H9 (cell line): ENCODE measurements at regions not wholly inside any gene's neighbourhood (a gene's known extent, or its start where the extent isn't known, plus 50 kb on each side); places are given as distances from the start of the nearest gene placed in this dataset.
A peak's percentile ranks its signal among the peaks of the same experiment; 100 is the strongest.

Experiments
- DNase-seq: peaks from one replicate; pipeline ENCODE4 v3.0.0-alpha.2; 2017
- H2AFZ ChIP-seq: one replicate; pipeline ENCODE4 v1.6.1; 2013; ENCODE audit warnings: mild to moderate bottlenecking, low read length, control low read depth, moderate library complexity
- H2AK5ac ChIP-seq: 2 replicates; pipeline ENCODE4 v1.6.1; 2013; ENCODE audit warnings: low read length, control low read depth, mixed read lengths; ENCODE audit not compliant: insufficient read length
- H2BK120ac ChIP-seq: one replicate; pipeline ENCODE4 v1.6.1; 2013; ENCODE audit warnings: low read depth, mild to moderate bottlenecking, low read length, control low read depth, inconsistent platforms; ENCODE audit not compliant: poor library complexity, severe bottlenecking
- H2BK12ac ChIP-seq: 2 replicates; pipeline ENCODE4 v1.6.1; 2013; ENCODE audit warnings: low read length, control low read depth, mixed read lengths, low read depth; ENCODE audit not compliant: insufficient read length
- H2BK15ac ChIP-seq: 2 replicates; pipeline ENCODE4 v1.6.1; 2013; ENCODE audit warnings: low read depth, low read length, control low read depth
- H2BK20ac ChIP-seq: one replicate; pipeline ENCODE4 v1.6.1; 2013; ENCODE audit warnings: low read depth, mild to moderate bottlenecking, low read length, control low read depth, inconsistent platforms; ENCODE audit not compliant: poor library complexity, severe bottlenecking
- H2BK5ac ChIP-seq: 2 replicates; pipeline ENCODE4 v1.6.1; 2013; ENCODE audit warnings: low read length, control low read depth, mixed read lengths; ENCODE audit not compliant: insufficient read length
- H3K14ac ChIP-seq: 2 replicates; pipeline ENCODE4 v1.6.1; 2013; ENCODE audit warnings: low read length, control low read depth; ENCODE audit not compliant: insufficient read depth
- H3K18ac ChIP-seq: 2 replicates; pipeline ENCODE4 v1.6.1; 2013; ENCODE audit warnings: low read depth, mild to moderate bottlenecking, mixed read lengths, low read length, control low read depth; ENCODE audit not compliant: insufficient read length
- H3K23ac ChIP-seq: 2 replicates; pipeline ENCODE4 v1.6.1; 2013; ENCODE audit warnings: low read length, control low read depth, mixed read lengths, low read depth; ENCODE audit not compliant: insufficient read length
- H3K23me2 ChIP-seq: 2 replicates; pipeline ENCODE4 v1.6.1; 2013; ENCODE audit warnings: low read depth, mild to moderate bottlenecking, mixed read lengths, low read length, control low read depth; ENCODE audit not compliant: insufficient read length, poor library complexity, severe bottlenecking
- H3K27ac ChIP-seq: 2 replicates; pipeline ENCODE4 v1.5.1; 2013; ENCODE audit warnings: low read length, control low read depth, mixed read lengths, low read depth; ENCODE audit not compliant: insufficient read length
- H3K27me3 ChIP-seq: 2 replicates; pipeline ENCODE4 v1.6.1; 2013; ENCODE audit warnings: low read length, control low read depth, inconsistent platforms; ENCODE audit not compliant: insufficient read depth
- H3K4ac ChIP-seq: 2 replicates; pipeline ENCODE4 v1.6.1; 2013; ENCODE audit warnings: low read depth, mild to moderate bottlenecking, control low read depth, inconsistent platforms, low read length, moderate library complexity
- H3K4me1 ChIP-seq: 2 replicates; pipeline ENCODE4 v1.6.1; 2013; ENCODE audit warnings: low read length, control low read depth, inconsistent platforms; ENCODE audit not compliant: insufficient read depth
- H3K4me2 ChIP-seq: 2 replicates; pipeline ENCODE4 v1.6.1; 2013; ENCODE audit warnings: low read length, control low read depth, mixed read lengths; ENCODE audit not compliant: insufficient read length, insufficient read depth
- H3K56ac ChIP-seq: 2 replicates; pipeline ENCODE4 v1.6.1; 2013; ENCODE audit warnings: low read depth, mild to moderate bottlenecking, mixed read lengths, low read length, control low read depth; ENCODE audit not compliant: insufficient read length
- H3K79me1 ChIP-seq: 2 replicates; pipeline ENCODE4 v1.6.1; 2013; ENCODE audit warnings: low read depth, mild to moderate bottlenecking, moderate library complexity, low read length, control low read depth, inconsistent platforms; ENCODE audit not compliant: insufficient read depth, poor library complexity, severe bottlenecking
- H3K79me2 ChIP-seq: 2 replicates; pipeline ENCODE4 v1.6.1; 2013; ENCODE audit warnings: low read length, control low read depth, inconsistent platforms; ENCODE audit not compliant: insufficient read depth
- H3K9ac ChIP-seq: 2 replicates; pipeline ENCODE4 v1.6.1; 2013; ENCODE audit warnings: low read length, control low read depth, mixed read lengths; ENCODE audit not compliant: insufficient read length; ENCODE audit errors: extremely low read depth
- H3K9me3 ChIP-seq: one replicate; pipeline ENCODE4 v1.6.1; 2013; ENCODE audit warnings: low read depth, low read length, inconsistent platforms; ENCODE audit not compliant: control insufficient read depth
- H3T11ph ChIP-seq: one replicate; pipeline ENCODE4 v1.6.1; 2013; ENCODE audit warnings: mild to moderate bottlenecking, low read length, control low read depth, inconsistent platforms
- H4K20me1 ChIP-seq: one replicate; pipeline ENCODE4 v1.6.1; 2013; ENCODE audit not compliant: control insufficient read depth, insufficient read length, insufficient read depth
- H4K5ac ChIP-seq: 2 replicates; pipeline ENCODE4 v1.6.1; 2013; ENCODE audit warnings: low read depth, mild to moderate bottlenecking, mixed read lengths, low read length, control low read depth; ENCODE audit not compliant: insufficient read length
- H4K8ac ChIP-seq: replicated peaks from 2 replicates; pipeline ENCODE4 v1.6.1; 2013; ENCODE audit warnings: low read length, control low read depth, mixed read lengths, low read depth; ENCODE audit not compliant: insufficient read length
- H4K91ac ChIP-seq: 2 replicates; pipeline ENCODE4 v1.6.1; 2013; ENCODE audit warnings: low read depth, mild to moderate bottlenecking, moderate library complexity, mixed read lengths, low read length, control low read depth; ENCODE audit not compliant: insufficient read length
- H3K27ac Mint-ChIP-seq, 3 experiments: 2 replicates in 2 of 3; 3 replicates in 1 of 3; pipeline ENCODE4 v1.8.0; 2020 to 2021; ENCODE audit warnings: mixed read lengths in 3 of 3, mild to moderate bottlenecking in 1 of 3, moderate library complexity in 1 of 3
- H3K27me3 Mint-ChIP-seq: 2 replicates; pipeline ENCODE4 v1.8.0; 2021; ENCODE audit warnings: low read depth, mild to moderate bottlenecking, moderate library complexity, mixed read lengths
- H3K36me3 Mint-ChIP-seq, 3 experiments: 2 replicates in 2 of 3; 3 replicates in 1 of 3; pipeline ENCODE4 v1.8.0; 2020 to 2021; ENCODE audit warnings: low read depth in 3 of 3, mixed read lengths in 3 of 3; ENCODE audit not compliant: insufficient read depth in 1 of 3
- H3K4me1 Mint-ChIP-seq, 2 experiments: 2 replicates each; pipeline ENCODE4 v1.8.0; 2020; ENCODE audit warnings: mixed read lengths in 2 of 2
- H3K4me3 Mint-ChIP-seq, 2 experiments: 2 replicates in 1 of 2; 3 replicates in 1 of 2; pipeline ENCODE4 v1.8.0; 2020 to 2021; ENCODE audit warnings: mild to moderate bottlenecking in 2 of 2, mixed read lengths in 2 of 2, moderate library complexity in 1 of 2
- H3K9me3 Mint-ChIP-seq, 2 experiments: 2 replicates in 1 of 2; 3 replicates in 1 of 2; pipeline ENCODE4 v1.8.0; 2020; ENCODE audit warnings: mild to moderate bottlenecking in 2 of 2, mixed read lengths in 2 of 2, moderate library complexity in 1 of 2
- CTCF ChIP-seq: fragments of 200-600 bp; sonication (generic); conservative IDR thresholded peaks from 3 replicates; pipeline ENCODE4 v1.8.0; 2021; ENCODE audit warnings: antibody characterized with exemption, mild to moderate bottlenecking
- WGBS: extraction: QIAGEN DNeasy Blood & Tissue Kit; methylation state at CpG from one replicate; pipeline ENCODE4 v1.1.7; 2013; ENCODE audit warnings: missing lambda C conversion rate, low lambda C conversion rate, mixed read lengths; ENCODE audit not compliant: insufficient read length; ENCODE audit errors: extremely low coverage; 5-methylcytosine and 5-hydroxymethylcytosine counted together

- Mint-ChIP-seq H3K4me1 (peaks cover 3 to 14% of the 10 kb centered on the region in 2 experiments; a peak in 3 of 4 replicates), H3K9me3 (no peaks in the 10 kb centered on the region), H3K4me3 (no peak overlapping the region), H3K27ac (no peak overlapping the region), H3K36me3 (no peaks in the 10 kb centered on the region), H3K27me3 (no peaks in the 10 kb centered on the region)
- Histone ChIP-seq H3K23me2 (no peaks in the 10 kb centered on the region), H2BK12ac (no peak overlapping the region), H2BK20ac (no peak overlapping the region), H3K56ac (no peak overlapping the region), H3K18ac (no peak overlapping the region), H2BK120ac (no peak overlapping the region), H3T11ph (no peak overlapping the region), H3K4me1 (no peaks in the 10 kb centered on the region), H3K9ac (no peak overlapping the region), H3K9me3 (no peaks in the 10 kb centered on the region), H3K79me1 (no peaks in the 10 kb centered on the region), H4K91ac (no peak overlapping the region), H2AK5ac (no peak overlapping the region), H2BK5ac (no peak overlapping the region), H2BK15ac (no peak overlapping the region), H2AFZ (no peak overlapping the region), H4K20me1 (no peaks in the 10 kb centered on the region), H3K4ac (no peak overlapping the region), H3K27ac (no peak overlapping the region), H3K79me2 (no peaks in the 10 kb centered on the region), H3K14ac (no peak overlapping the region), H4K5ac (no peak overlapping the region), H4K8ac (no peak overlapping the region), H3K27me3 (no peaks in the 10 kb centered on the region), H3K4me2 (no peak overlapping the region), H3K23ac (no peak overlapping the region)
- TF ChIP-seq CTCF = peak; percentile 72
- no CpG with 5 or more reads among the region's 10 CpGs for WGBS
- DNase-seq = peak; percentile 61
These were observed 331.8 kb downstream of the HACE1 start for GRCh38 chr6:104527761-104528415.
